ENCODE measurements at regions not wholly inside any gene's neighbourhood (a gene's known extent, or its start where the extent isn't known, plus 50 kb on each side); places are given as distances from the start of the nearest gene placed in this dataset.

- Histone ChIP-seq H2BK5ac (ENCODE audit: low read depth, low read length, poor library complexity, severe bottlenecking) (no peak overlapping the region), H3K4me2 (ENCODE audit: low read depth, low read length) (no peak overlapping the region), H3K36me3 (ENCODE audit: control insufficient read depth, insufficient read depth, low read length) (no peaks in the 10 kb centered on the region), H3K27me3 (ENCODE audit: control insufficient read depth, insufficient read depth, low read length) (no peaks in the 10 kb centered on the region), H2BK15ac (ENCODE audit: low read depth, low read length) (no peak overlapping the region), H3K14ac (replicated peaks; ENCODE audit: low read depth, low read length) (no peak overlapping the region), H2BK20ac (ENCODE audit: low read depth, low read length) (no peak overlapping the region), H3K4me3 (ENCODE audit: insufficient read depth, low read depth, low read length) (no peak overlapping the region), H2AK9ac (replicated peaks; ENCODE audit: low read depth, low read length, poor library complexity) (no peak overlapping the region), H4K5ac (ENCODE audit: low read depth, low read length) (no peak overlapping the region), H2AK5ac (ENCODE audit: low read depth, low read length) (no peak overlapping the region), H4K20me1 (ENCODE audit: insufficient read depth, low read length) (no peaks in the 10 kb centered on the region), H3K23ac (ENCODE audit: low read depth, low read length) (no peak overlapping the region), H3K9me1 (ENCODE audit: insufficient read depth, low read length) (no peaks in the 10 kb centered on the region), H3K18ac (ENCODE audit: low read depth, low read length) (no peak overlapping the region), H3K9me3 (ENCODE audit: control insufficient read depth, insufficient read depth, low read length) (no peaks in the 10 kb centered on the region; the same call in 1 of the 2 replicates), H4K91ac (ENCODE audit: insufficient read depth, low read depth, low read length) (no peak overlapping the region), H3K79me1 (ENCODE audit: low read depth in 1 of 2, low read length in 2 of 2) (no peaks in the 10 kb centered on the region), H3K4me1 (ENCODE audit: control insufficient read depth, insufficient read depth, low read length) (no peaks in the 10 kb centered on the region), H3K56ac (ENCODE audit: extremely low read depth, insufficient read depth, low read length) (no peak overlapping the region), H2AFZ (replicated peaks; ENCODE audit: low read length, poor library complexity) (no peak overlapping the region), H2BK120ac (ENCODE audit: low read depth, low read length) (no peak overlapping the region), H3K4ac (ENCODE audit: low read depth, low read length) (no peak overlapping the region), H3K27ac (ENCODE audit: insufficient read depth, low read length) (no peak overlapping the region), H4K8ac (ENCODE audit: low read depth in 2 of 2, low read length in 2 of 2) (no peak overlapping the region), H3K9ac (ENCODE audit: low read depth, low read length) (no peak overlapping the region)
- no peak for TF ChIP-seq MAFK (IDR thresholded peaks at IDR 0.05; ENCODE audit: low read depth, low read length)
- TF ChIP-seq ELK1 (IDR thresholded peaks at IDR 0.05; ENCODE audit: borderline replicate concordance, low read depth, low read length): no peak
- no peak for TF ChIP-seq NFE2L2 (IDR thresholded peaks at IDR 0.05; ENCODE audit: low read depth, low read length)
- TF ChIP-seq RAD21 (IDR thresholded peaks at IDR 0.05; ENCODE audit: low read length): no peak
- no peak for TF ChIP-seq FOS (IDR thresholded peaks at IDR 0.05; ENCODE audit: low read depth, low read length)
- TF ChIP-seq RFX5 (IDR thresholded peaks at IDR 0.05; ENCODE audit: low read depth, low read length): no peak
- TF ChIP-seq CEBPB (IDR thresholded peaks at IDR 0.05; ENCODE audit: low read depth, low read length): no peak
- TF ChIP-seq MAZ (IDR thresholded peaks at IDR 0.05; ENCODE audit: borderline replicate concordance, low read depth, low read length): no peak
- no peak for TF ChIP-seq USF2 (IDR thresholded peaks at IDR 0.05; ENCODE audit: low read depth, low read length)
- no peak for TF ChIP-seq RCOR1 (IDR thresholded peaks at IDR 0.05; ENCODE audit: insufficient replicate concordance, low read length)
- WGBS, 2 experiments (ENCODE audit: extremely low coverage in 2 of 2, insufficient read length in 1 of 2): no CpG with 5 or more reads among the region's 1 CpG
- no TSS peak for BruUV-seq (replicated peaks)
- no peak for ATAC-seq (ENCODE audit: low read depth)
- intact Hi-C loops (cut with micrococcal nuclease): no loop called here
- no peak for DNase-seq
- ChIA-PET CTCF (no interaction called here), POLR2A (ENCODE audit: unreplicated experiment) (no interaction called here)
- dilution Hi-C loops (cut with HindIII; ENCODE audit: low sequenced_read_pairs, unreplicated experiment): no loop called here
- in situ Hi-C loops (cut with MboI; ENCODE audit: low sequenced_read_pairs): no loop called here
Measured at GRCh38 chr21:24829397-24829796, 777.9 kb downstream of the MRPL39 start.

All from IMR-90 (cell line).